T-helper 2 cell treated with Interferon-gamma antibody and Interleukin-4, amounts not matched to agents 100 ng/mL and 5 ng/mL, for 36 hours (primary cell): ENCODE measurements at regions not wholly inside any gene's neighbourhood (a gene's known extent, or its start where the extent isn't known, plus 50 kb on each side); places are given as distances from the start of the nearest gene placed in this dataset.
"Not testable (repeated sequence)": the region's sequence is repeated elsewhere in the genome, so short reads cannot be mapped to it uniquely, and the experiment has no call there.

Experiments
- intact Hi-C: fragments of 100-400 bp; cut with micrococcal nuclease; formaldehyde crosslinking; loops from one replicate; pipeline ENCODE4 v1.15.1; 2023

DNA sequence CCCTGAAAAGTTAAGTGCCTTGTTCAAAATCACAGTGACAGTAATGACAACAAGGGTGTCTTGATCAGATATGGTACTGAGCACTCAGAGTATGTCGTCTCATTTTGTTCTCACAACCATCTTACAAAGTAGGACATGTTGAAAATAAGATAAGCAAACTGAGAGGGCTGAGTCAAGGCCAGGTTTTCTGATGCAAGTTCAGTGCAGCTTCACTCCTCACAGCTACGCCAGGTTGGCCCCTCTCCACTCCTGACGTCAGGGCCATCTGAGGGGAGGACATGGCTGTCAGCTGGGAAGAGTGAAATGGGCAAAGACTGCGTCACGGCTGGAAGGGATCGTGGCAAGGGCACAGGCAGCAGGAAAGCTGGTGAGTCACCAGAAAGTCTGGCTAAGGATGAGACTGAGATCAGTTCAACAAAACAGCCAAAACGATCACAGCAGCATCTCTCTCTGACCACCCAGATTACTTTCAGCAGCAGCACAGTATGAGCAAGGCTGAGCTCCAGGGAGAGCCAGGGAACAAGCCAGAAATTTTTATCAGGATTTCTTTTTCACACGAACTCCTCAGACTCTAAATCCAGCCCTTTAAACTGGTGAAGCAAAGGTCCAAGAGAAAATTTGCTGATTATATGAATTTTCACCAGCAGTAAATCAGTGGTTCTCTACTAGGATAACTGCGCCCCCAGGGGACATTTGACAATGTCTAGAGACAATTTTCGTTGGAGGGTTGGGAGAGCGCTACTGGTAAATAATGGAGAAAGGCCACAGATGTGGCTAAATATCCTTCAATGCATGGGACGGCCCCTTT is 297.9 kb upstream of the AMIGO2 start:
- intact Hi-C loops, result no loop called here

DNA sequence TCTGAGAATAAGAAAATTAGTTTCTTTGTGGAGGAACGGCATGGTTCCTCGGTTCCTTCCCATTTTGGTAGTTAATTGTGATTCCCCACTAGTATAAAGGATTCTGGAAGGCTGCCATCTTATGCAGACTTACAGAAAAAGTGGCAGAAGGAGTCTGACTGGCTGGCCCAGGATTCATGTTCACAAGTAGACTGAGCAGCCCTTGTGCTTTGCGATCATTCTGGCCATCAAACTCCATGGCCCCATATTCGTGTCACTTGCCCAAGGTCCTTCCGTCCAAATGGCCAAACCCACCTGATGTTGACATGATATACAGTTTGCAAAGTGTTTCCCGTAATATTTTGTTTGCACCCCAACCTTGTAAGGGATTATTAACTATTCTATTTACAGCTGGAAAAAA is 297.2 kb upstream of the AMIGO2 start:
- intact Hi-C loops, result no loop called here

DNA sequence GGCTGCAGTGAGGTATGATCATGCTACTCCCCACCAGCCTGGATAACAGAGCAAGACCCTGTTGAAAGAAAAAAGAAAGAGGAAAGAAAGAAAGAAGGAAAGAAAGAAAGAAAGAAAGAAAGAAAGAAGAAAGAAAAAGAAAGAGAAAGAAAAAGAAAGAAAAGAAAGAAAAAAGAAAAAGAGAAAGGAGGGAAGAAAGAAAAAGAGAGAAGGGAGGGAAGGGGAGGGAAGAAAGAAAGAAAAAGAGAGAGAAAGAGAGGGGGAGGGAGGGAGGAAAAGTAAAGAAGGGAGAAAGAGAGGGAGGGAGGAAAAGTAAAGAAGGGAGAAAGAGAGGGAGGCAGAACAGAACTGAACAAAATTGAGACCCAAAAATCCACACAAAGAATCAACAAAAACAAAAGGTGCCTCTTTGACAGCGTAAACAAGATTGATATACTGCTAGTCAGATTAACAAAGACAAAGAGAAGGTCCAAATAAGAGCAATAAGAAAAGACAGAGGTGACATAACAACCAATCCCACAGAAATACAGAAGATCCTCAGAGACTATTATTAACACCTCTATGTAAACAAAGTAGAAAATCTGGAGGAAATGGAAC is 293.9 kb upstream of the AMIGO2 start:
- intact Hi-C loops, result no loop called here

GRCh38 chr12:47370421-47370820 is 290.7 kb upstream of the AMIGO2 start:
- intact Hi-C loops, result no loop called here

- intact Hi-C loops, result loop anchor here (10.0 kb wide), 2 partner anchors 446 to 994 kb away; partner anchors contain the start of genes HDAC7 and SLC38A2
These were observed 289.3 kb upstream of the AMIGO2 start for GRCh38 chr12:47369085-47369484.

DNA sequence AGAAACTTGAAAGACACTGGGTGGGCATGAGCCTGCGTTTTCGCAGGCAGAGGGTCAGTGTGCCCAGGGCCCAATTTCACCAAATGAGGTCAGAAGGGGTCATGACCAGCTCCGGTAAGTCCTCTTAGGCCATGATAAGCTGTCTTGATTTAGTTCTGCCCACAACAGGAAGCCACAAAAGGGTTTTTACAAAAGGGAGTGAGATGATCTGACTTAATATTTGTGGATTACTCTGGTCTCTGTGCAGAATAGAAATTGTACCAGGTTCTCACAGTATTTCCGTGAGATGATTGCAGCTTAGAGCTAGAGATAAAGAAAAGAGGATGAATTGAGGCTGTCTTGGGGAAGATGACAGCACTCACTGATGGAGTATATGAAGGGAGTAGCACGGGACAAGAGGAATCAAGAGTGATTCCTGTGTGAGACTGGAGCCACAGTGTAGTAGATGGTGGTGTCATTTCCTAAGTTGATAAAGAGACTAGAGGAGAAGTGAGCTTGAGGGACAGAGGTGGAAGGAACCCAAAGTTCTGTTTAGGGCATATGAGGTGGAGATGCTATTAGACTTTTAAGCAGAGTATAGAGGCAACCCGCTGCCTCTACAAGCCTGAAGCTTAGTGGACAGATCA is 288.3 kb upstream of the AMIGO2 start:
- intact Hi-C loops, result loop anchor here (10.0 kb wide), 2 partner anchors 447 to 993 kb away; partner anchors contain the start of genes HDAC7 and SLC38A2

GRCh38 chr12:47366579-47366978 is 286.8 kb upstream of the AMIGO2 start:
- intact Hi-C loops, result loop anchor here (10.0 kb wide), 2 partner anchors 448 to 992 kb away; partner anchors contain the start of genes HDAC7 and SLC38A2

GRCh38 chr12:47366157-47366556 is 286.4 kb upstream of the AMIGO2 start:
- intact Hi-C loops, result loop anchor here (10.0 kb wide), 2 partner anchors 449 to 991 kb away; partner anchors contain the start of genes HDAC7 and SLC38A2

DNA sequence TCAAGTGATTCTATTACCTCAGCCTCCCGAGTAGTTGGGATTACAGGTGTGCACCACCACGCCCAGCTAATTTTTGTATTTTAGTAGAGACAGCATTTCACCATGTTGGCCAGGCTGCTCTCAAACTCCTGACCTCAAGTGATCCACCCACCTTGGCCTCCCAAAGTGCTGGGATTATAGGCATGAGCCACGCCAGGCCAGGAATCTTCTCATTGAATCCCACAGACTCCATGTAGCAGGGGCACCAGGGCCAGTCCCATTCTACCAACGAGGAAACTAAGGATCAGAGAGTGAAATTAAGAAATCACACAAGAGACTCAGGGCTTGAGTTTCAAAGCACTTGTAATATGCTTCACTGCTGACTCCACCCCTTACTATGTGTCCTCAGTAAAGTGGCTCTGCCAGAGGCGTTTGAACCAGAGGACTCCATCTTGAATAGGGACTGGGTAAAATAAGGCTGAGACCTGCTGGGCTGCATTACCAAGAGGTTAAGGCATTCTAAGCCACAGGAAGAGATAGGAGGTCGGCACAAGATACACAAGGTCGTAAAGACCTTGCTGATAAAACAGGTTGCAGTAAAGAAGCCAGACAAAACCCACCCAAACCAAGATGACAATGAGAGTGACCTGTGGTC is 285.8 kb upstream of the AMIGO2 start:
- intact Hi-C loops, result loop anchor here (10.0 kb wide), 2 partner anchors 449 to 991 kb away; partner anchors contain the start of genes HDAC7 and SLC38A2

DNA sequence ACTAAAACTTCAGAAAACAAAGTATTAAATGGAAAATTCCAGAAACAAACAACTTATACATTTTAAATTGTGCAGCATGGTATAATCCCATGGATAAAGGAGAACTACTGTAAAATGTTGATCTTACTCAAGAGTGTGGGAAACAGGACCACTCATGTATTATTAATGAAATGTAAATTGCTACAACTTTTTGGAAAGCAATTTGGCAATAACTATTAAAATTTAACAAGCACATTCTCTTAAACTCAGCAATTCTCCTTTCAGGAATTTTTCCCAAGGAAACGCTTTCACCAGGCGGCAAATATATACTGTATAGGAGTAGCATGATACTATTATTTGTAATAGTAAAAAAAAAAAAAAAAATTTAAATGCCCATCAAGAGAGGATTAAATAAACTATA is 284.5 kb upstream of the AMIGO2 start:
- intact Hi-C loops, result loop anchor here (5.0 to 10.0 kb wide), 5 partner anchors 57 to 1147 kb away; partner anchors contain the start of genes HDAC7 and SLC38A2

- intact Hi-C loops, result loop anchor here (5.0 to 10.0 kb wide), 5 partner anchors 55 to 1145 kb away; partner anchors contain the start of genes HDAC7 and SLC38A2
These were observed 282.5 kb upstream of the AMIGO2 start for GRCh38 chr12:47362126-47362705.

- intact Hi-C loops, result loop anchor here (1.0 to 10.0 kb wide), 8 partner anchors 30 to 1371 kb away; partner anchors contain the start of genes HDAC7, SCAF11 and SLC38A2
These were observed 281.7 kb upstream of the AMIGO2 start for GRCh38 chr12:47361389-47362021.

- intact Hi-C loops, result loop anchor here (1.0 to 10.0 kb wide), 8 partner anchors 30 to 1370 kb away; partner anchors contain the start of genes HDAC7, SCAF11 and SLC38A2
These were observed 281.1 kb upstream of the AMIGO2 start for GRCh38 chr12:47360771-47361388.

DNA sequence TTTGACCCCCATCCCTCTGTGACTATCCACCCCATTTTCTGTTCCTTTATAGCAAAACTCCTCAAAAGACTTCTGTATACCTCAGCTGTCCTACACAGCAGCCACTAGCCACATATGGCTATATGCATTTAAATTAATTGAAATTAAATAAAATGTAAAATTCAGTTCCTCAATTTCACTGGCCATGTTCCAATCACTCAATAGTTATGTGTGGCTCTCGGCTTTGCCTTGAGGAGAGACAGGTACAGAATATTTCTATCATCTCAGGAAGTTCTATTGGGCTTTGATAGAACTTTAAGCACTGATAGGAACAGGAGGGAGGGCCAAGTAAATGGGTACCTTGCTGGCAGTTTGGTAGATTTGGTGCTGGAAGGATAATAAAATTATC is 280.3 kb upstream of the AMIGO2 start:
- intact Hi-C loops, result loop anchor here (2.0 to 10.0 kb wide), 6 partner anchors 53 to 1369 kb away; partner anchors contain the start of genes HDAC7, SCAF11 and SLC38A2

GRCh38 chr12:47359310-47360092 is 279.7 kb upstream of the AMIGO2 start:
- intact Hi-C loops, result loop anchor here (2.0 to 10.0 kb wide), 6 partner anchors 52 to 1369 kb away; partner anchors contain the start of genes HDAC7, SCAF11 and SLC38A2

DNA sequence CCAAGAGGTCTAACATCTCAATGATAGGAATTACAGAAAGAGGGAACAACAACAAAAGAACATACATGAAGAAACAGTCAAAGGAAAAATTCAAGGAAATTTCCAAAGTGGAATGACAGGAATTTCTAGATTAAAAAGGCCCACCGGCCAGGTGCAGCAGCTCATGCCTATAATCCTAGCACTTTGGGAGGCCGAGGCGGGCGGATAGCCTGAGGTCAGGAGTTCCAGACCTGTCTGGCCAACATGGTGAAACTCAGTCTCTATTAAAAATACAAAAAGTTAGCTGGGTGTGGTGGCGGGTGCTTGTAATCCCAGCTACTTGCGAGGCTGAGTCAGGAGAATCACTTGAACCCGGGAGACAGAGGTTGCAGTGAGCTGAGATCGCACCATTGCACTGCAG is 277.2 kb upstream of the AMIGO2 start:
- intact Hi-C loops, result not testable (repeated sequence)

DNA sequence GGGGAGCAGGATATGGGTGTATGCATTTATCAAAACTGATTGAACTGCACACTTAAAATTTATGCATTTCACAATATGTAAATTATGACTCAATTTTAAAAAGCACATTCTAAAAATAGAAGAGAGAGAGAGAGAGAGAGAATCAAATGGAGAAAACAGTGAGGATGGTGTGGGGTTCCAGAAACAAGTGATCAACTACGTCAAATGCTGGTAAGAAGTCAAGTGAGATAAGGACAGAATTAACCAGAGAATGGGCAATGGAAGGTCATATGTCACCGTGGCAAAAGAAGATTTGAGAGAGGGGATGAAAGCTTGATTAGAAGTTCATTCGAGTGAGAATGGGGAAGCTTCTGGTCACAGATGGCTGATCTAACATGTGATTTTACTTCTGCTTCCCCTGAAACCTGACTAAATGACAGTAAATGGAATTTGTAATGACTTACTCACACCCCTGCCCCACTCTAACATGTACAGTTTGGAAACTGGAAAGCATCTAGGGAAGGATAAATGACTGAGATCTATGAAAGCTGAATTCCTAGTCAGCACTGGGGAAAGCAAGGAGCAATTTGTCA is 276.5 kb upstream of the AMIGO2 start:
- intact Hi-C loops, result no loop called here

DNA sequence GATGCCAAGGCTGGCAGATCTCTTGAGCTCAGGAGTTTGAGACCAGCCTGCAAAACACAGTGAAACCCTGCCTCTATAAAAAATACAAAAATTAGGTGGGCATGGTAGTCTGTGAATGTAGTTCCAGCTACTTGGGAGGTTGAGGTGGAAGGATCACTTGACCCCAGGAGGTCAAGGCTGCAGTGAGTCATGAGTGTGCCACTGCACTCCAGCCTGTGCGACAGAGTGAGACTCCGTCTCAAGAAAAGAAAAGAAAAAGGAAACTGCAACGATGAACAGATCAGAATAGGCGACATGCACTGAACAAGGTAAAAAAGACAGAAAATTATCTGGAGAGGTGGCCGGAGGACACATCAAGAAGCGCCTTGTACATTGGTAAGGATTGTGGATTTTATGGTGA is 273.7 kb upstream of the AMIGO2 start:
- intact Hi-C loops, result no loop called here
